GM18517 (cell line): ENCODE measurements at regions not wholly inside any gene's neighbourhood (a gene's known extent, or its start where the extent isn't known, plus 50 kb on each side); places are given as distances from the start of the nearest gene placed in this dataset.

Experiments
- ATAC-seq: cut with Tn5 transposase; IDR thresholded peaks from one replicate; pipeline ENCODE4 v1.9.1; 2021; ENCODE audit warnings: mild to moderate bottlenecking, moderate library complexity; ENCODE audit not compliant: unreplicated experiment

DNA sequence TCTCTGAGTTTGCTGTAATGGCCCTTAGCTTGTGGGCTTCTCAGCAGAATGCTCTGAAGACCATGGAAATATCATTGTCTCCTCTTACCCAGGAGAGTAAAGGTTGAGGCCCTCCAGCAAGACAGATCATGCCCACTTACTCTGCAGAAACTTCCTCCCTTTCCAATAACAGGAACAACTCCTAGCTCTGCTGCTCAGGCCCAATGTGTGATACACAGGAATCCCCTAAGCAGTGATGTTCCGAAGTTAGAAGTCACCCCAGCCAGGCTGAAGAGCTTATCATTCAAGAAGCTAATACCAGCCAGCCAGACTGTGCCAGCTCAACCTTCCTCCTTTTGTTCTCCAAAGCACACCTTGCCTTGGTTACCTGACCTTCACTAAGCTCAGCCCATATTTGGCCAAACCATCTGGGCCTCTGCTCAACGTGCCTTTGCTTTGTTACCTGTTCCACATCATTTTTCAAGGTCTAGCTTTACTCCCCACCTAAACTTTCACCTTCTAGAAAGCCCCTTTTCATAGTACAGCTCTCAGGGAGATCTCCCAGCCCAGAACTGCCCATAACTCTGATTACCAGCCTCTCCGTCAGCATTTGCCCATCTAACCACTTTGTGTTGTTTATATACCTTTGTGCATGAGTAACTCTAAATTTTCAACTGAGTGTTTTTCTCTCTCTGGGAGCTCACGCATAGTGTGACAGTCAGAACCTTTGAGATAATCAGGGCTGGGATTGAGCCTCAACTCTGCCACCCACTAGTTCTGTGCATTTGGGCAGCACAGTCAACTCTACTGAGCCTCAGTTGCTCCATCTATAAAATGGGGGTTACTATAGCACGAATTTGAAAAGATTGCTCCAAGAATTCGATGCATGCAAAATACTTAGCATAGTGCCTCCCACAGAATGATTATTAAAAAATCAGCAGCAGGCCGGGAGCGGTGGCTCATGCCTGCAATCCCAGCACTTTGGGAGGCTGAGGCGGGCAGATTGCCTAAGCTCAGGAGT, 107.6 kb upstream of the CPEB4 start:
- no peak for ATAC-seq

DNA sequence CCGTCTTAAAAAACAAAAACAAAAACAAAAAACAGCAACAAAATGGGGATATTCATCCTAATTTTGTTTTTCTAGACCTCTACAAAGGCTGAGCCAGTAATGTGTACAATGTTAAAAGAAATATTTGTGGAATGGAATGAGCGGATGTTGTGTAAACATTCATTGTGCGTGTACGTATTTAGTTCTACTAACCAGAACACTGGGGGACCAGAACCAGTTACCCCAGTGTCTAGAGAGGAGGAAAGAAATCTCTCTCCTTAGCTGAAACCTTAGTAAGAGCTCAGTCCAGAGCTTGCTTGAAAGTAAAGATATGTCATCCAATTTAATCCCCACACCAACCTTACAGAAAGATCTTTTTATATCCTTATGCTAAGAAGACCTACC, 106.7 kb upstream of the CPEB4 start:
- no peak for ATAC-seq

DNA sequence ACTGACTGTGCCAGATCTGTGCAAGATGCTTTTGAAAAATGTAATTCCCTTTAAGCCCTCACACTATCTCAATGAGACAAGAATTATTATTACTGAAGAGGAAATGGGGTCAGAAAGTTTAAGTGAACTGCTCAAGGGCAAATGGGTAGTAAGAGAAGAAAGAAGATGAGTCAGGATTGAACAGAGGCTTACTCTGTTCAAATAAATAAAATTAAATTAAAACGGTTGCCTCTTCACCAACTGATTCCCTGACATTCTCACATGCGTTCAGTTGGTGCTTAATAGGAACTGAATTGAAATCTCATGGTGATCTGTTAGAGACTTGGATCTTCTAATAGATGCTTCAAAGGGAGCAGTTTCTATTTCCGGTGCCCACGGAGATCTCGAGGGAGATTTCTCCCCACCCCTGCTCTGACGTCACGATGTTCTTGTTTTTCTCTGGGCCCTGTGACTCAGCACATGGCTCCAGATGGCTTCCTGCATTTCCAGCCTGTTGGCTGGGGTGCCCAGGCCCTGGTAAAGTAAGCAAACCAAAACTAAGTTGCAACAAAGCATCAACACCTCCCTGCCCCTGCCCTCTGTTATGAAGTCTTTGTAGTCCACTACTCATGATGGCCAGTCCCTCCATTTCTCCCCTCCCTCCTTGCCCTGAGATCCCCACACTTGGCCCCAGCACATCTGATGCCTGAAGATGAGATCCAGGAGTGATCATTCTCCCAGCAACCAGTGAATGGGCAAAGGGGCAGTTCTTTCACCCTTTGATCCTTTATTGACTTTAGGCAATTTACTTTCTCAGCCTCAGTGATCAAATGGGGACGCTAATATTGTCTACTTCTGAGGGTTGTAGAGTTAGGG, 106.1 kb upstream of the CPEB4 start:
- no peak for ATAC-seq

DNA sequence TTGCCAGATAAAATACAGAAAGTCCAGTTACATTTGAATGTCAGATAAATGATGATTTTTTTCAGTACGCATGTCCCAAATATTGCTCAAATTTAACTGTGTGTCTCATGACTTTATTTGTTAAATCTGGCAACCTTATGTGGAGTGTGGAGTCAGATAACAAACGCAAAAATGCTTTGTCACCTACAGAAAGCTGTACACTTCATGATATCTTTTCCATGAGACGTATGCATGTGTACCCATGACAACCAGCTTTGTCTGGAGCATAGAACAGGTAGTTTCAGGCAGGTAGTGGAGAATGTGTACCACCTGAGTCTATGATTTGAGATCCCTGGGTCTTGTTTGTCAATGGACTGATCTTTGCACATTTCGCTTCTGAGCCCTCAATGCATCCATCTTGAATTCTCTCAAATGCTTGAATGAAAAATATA, 105.5 kb upstream of the CPEB4 start:
- no peak for ATAC-seq

DNA sequence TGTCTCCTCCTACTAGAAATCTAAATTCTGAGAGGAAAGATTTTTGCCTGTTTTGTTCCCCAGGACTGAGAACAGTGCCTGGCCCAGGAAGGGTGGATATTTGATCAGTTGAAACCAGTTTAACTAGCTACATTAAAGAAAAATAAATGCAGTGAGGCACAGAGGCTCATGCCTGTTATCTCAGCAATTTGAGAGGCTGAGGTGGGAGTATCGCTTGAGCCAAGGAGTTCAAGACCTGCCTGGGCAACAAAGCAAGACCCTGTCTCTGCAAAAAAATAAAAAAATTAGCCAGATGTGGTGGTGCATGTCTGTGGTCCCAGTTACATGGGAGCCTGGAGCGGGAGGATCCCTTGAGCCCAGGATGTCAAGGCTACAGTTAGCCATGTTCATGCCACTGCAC, 104.8 kb upstream of the CPEB4 start:
- no peak for ATAC-seq

DNA sequence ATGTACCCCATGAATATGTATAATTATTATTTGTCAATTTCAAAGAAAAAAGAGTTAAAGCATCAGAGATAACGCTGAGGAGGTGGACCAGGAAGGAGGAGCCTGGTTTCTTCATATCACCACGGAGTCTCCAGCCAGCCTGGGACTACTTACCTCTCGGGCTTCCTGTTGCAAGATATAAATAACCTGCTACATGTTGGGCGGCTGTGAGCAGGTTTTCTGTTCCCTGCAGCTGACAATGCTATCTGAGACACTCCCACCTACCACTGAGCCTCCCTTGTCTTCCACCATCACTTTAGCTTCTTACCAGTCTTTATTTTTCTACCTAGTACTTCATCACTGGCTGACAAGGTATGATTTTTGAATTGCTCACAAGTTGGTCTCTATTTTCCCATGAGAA, 102.7 kb upstream of the CPEB4 start:
- ATAC-seq: no peak

DNA sequence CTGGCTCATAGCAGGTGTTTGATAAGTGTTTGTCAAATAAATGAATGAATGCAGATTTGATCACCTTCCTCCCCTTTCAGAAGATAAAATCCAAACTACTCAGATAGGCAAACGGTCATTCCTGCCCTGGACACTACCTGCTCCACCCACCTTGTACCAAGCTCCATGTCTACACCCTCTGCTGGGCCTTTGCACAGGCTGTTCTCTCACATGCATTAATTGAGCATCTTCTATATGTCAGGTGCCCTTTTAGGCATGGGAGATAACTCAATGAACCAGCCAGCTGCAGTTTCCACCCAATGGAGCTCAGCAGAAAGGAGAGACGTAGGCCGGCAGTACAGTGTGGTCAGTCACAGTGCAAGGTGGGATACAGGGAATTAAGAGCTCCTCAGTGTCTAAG, 102.3 kb upstream of the CPEB4 start:
- no peak for ATAC-seq

DNA sequence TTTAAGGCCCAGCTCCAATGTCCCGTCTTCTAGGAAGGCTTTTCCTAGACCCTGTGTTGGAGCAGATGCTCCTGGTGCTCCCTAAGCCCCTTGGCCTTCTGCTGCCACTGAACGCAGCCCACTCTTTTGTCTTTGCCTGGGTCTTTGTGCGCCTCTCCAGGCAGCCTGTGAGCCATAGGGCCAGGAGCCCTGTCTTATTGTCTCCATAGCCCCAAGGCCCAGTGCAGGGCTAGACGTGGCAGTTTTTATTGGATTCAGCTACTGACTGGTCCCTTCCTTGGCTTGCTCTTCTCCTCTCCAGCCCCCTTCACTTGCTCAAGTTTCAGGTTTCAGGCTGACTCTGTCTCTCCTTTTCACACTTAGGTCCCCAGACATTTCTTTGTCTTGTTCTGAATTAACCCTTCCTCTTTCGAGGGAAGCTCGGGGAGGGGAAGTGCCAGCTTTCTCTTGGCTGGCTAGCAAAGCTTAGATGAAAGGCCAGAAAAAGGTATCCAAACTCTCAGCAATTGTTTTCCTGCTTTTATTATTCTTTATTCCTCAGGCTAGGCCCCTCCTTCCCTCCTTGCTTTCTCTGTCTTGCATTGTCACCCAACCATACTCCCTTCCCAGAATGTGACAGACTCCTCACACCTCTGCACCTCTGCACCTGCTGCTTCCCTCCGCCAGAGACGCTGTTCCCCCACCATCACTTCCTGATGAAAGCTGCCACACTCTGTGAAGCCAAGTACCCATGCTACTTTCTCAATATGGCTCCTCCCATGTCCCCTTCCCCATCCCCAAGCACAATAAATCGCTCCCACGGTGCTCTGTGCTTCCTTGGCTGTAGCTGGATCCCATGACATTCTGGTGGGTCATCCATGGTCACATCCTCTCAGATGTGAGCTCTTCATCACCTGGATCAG, 101.6 kb upstream of the CPEB4 start:
- ATAC-seq: peak; percentile 56

DNA sequence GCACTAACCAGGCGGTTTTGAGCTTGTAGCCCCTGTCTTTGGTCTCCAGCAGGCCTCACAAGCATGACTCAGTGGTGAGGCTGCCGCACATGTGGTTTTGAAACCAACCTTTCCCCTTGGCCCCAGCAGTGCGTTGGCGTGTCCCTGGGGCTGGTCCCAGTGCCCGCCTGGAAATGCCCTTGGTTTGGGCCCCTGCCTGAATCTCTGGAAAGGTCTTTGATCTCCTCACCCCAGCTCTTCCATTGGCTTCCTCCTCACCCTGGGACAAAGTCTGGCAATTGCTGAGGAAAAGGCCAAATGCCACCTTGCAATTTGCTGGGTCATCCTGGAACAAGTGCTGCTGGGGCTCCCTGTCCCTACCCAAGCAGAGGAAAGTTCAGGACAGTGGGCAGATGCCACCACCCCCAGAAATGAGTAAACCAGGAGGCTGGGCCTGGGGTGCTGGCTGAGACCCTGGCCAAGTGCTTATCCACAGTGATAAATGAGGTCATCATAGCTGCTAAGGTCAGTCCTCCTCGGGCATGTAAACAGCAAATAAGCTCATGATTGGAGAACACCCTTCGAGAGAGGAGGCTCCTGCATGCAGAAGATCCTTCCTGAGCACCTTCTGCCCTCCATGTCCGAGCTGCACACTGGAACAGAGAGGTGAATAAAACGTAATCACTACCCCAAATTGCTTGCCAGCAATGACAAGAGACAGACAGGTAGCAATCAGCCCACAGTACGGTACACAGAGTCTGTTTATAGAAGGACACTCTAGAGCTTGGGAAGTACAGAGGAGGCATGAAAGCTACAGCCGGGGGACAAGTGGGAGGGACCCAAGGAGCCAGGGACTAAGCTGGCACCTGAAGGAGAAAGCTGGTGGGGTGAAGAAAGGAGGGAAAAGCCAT, 98.9 kb upstream of the CPEB4 start:
- ATAC-seq: no peak

DNA sequence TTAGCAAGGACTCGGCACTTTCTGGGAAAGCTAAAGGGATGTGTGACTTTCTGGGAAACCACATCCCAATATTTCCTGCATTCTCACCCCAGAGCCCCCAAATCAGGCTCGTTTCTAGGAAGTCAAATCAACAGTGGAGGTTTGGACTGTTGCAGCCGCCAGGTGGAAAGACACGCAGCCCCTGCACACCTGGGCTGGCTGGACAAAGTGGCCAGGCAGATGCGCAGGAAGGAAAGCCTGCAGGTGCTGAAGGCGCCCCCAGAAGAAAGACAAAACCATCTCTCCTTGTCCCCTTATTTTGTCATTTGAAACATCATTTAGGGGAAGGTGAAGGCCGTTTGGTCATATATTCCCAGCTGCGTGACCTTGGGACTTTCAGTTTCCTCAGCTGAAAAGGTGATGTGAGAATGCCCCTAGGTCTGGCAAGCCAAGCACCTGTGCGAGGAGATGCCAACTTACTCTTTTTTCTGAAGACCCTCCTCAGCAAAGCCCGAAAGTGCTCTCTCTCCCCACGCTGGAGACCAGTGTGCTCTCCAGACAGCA, 97.9 kb upstream of the CPEB4 start:
- ATAC-seq: no peak

DNA sequence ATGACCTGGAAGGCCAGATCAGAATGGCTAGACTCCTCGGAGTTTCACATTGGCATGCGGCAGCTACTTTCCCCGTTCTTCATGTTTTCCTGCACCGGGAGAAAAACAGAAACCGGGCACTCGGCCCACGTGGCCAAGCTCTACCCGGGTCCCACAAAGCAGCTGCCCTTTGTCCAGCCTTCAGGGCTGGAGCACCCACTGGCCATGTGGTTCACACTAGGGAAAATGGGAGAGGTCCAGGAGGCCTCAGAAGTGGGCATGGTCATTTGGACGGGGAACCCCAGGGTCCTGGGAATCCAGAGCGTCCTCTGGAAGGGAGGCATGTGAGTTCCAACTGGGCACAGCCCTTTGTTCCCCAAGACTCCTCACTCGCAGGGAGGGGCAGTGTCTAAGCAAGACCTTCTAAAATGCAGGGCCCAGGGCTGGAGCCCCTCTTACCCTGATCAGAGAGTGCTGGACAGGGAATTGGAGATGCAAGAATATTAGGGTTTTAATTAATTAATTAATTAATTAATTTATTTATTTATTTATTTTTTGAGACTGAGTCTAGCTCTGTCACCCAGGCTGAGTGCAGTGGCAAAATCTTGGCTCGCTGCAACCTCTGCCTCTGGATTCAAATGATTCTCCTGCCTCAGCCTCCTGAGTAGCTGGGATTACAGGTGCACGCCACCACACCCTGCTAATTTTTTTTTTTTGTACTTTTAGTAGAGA, 97.2 kb upstream of the CPEB4 start:
- ATAC-seq: no peak

DNA sequence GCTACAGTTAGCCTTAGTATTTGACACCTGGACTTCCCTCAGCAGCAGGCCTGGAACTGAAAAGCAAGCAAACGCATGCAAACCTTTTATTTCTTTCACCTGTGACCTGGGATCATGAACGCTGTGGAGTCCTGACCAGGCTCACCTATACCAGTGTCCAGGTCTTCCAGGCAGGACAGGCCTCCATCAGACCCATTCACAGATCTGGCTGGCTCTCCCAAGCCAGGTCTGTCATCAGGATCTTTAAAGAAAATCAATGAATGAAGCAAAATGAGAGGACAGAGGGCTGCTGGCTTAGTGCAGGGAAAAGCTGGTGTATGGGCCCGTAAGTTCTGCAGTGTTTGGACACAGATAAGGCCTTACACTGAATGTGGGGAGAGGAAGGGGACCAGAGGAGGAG, 96.3 kb upstream of the CPEB4 start:
- no peak for ATAC-seq

DNA sequence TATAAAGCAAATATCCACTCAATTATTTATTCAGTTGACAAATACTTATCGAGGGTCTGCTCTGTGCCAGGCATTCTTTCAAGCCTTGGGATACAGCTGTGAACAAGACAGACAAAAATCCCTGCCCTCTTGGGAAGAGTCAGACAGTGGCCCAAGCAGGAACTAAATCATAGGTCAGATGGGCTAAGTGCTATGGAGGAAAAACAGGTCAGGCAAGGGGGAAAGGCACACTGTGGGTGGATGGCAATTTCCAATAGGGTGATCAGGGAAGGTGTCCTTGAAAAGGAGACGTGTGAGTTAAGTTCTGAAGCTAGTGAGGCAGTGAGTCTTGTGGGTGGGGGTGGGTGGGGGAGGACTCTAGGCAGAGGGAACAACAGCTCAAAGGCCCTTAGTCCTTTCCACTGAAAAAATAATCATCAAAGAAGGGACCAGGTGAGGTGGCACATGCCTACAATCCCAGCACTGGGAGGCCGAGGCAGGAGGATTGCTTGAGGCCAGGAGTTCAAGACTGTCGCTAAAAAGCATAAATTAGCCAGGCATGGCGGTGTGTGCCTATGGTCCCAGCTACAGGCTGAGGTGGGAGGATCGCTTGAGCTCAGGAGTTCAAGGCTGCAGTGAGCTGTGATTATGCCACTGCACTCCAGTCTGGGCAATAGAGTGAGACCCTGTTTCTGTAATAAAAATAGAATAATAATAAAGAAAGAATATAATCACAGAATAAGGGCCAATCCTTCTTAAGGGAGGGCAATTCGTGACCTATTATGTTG, 95.2 kb upstream of the CPEB4 start:
- no peak for ATAC-seq

DNA sequence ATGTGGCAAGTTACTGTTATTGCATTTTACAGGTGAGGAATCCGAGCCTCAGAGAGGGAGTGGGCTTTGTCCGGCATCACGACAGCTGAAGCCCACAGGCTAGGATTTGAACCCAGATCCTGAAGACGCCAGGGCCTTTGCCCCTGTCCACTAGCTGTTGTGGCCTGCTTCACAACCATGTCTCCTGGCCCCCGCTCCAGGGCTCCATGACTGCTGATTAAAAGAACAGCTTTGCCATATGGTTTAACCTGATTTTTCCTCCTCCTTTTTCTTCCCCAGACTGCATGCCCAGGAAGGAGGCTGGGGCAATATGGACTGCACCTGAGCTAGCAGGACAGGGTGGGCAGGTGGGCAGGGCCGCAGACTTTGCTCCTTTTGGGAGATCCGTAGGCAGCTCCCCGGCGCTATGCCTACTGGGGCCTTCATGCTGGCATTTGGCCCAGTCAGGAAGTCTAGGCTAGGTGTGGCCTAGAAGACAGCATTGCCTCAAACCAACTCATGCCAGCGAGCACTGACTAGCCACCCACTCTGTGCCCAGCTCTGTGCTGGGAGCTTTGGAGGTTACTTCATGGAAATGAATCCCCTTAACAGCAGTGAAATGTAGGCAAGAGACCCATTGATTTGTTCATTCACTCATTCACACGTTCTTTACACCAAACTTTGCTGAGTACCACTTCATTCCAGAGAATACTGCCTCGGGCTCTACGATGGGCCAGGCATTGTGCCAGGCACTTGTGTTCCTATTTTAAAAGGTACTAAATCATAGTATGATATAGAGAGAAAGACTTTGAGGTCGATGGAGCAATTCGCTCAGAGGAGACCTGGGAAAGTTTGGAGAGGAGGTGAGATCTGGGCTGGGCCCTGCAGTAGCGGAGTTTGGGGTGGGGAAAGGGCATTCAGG, 94.3 kb upstream of the CPEB4 start:
- ATAC-seq: no peak

DNA sequence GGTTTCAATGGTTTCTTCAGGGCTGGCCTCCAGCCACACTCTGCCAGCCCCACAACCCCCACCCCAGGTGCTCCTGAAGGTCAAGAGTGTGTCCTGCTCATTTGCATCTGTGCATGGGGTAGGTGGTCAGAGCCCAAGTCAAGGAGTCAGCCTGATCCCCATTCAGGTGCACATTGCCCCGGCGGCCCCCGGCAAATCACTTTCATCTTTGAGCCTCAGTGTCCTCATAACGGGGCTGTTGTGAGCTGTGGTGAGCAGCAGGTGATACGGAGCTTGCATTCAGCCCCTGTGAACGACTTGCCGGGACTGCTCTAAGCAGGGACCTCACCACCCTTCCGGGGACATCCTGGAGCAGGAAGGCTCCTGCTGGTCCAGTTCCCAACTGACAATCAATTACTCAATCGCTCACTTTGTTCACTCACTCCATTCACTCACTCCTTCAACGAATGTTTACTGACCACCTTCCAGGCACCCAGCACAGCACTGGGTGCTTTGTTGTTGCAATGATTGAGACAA, 93.2 kb upstream of the CPEB4 start:
- ATAC-seq: no peak

DNA sequence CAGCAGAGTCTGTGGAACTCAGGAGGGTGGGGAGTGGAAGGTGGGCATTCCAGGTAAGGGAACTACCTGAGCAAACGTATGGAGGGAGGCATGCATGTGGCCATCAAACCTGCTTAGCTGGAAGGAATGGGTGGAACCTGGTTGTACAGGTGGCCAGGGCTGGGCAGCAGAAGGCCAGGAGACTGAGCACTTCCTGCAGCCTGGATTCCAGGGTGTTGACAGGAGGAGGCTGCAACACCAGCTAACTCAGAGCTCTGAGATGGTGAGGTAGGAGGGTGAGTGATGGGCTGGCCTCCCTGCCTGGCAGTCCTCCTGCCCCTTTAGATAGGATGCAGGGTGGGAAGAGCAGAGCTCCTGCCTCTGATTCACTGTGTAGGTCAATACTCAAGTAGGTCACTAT, 92.5 kb upstream of the CPEB4 start:
- no peak for ATAC-seq
